ENCODE measurements at regions not wholly inside any gene's neighbourhood (a gene's known extent, or its start where the extent isn't known, plus 50 kb on each side); places are given as distances from the start of the nearest gene placed in this dataset.

DNA sequence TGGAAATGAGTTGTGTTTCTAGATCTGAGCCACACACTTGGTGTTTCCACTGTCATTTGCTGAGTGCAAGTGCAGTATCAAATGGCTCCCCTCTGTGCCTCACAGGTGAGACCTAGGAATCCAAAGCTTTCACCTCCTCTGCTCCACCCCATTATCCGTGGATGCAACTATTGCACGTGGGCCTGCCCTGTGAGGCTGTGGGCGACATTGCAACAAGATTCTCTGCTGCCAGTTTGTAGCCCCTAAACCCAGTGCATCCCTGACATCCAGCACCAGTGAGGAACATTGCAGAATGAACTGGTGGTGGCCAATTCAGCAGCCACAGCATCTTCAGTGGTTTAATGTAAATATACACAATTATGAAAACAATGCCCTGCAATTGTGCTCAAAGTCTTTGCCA is 115.0 kb upstream of the FOXA2 start:
- TF ChIP-seq, protein P1, sequence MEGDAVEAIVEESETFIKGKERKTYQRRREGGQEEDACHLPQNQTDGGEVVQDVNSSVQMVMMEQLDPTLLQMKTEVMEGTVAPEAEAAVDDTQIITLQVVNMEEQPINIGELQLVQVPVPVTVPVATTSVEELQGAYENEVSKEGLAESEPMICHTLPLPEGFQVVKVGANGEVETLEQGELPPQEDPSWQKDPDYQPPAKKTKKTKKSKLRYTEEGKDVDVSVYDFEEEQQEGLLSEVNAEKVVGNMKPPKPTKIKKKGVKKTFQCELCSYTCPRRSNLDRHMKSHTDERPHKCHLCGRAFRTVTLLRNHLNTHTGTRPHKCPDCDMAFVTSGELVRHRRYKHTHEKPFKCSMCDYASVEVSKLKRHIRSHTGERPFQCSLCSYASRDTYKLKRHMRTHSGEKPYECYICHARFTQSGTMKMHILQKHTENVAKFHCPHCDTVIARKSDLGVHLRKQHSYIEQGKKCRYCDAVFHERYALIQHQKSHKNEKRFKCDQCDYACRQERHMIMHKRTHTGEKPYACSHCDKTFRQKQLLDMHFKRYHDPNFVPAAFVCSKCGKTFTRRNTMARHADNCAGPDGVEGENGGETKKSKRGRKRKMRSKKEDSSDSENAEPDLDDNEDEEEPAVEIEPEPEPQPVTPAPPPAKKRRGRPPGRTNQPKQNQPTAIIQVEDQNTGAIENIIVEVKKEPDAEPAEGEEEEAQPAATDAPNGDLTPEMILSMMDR (IDR thresholded peaks at IDR 0.05; ENCODE audit: poor library complexity, severe bottlenecking), result no peak
- no peak for TF ChIP-seq POLR2AphosphoS5 (IDR thresholded peaks at IDR 0.05)
- no peak for TF ChIP-seq EZH2 (IDR thresholded peaks at IDR 0.05; ENCODE audit: borderline replicate concordance, insufficient read depth, low read length, poor library complexity, severe bottlenecking)

Data from neural cell (in vitro differentiated cells).